SHP77 treated with DMSO at 0.1 percent for 48 hours (cell line): ENCODE measurements at regions not wholly inside any gene's neighbourhood (a gene's known extent, or its start where the extent isn't known, plus 50 kb on each side); places are given as distances from the start of the nearest gene placed in this dataset.

ENCODE experiments used
- DNase-seq: peaks from one replicate; lab custom pipeline; 2025; lab: John Stamatoyannopoulos, UW

DNA sequence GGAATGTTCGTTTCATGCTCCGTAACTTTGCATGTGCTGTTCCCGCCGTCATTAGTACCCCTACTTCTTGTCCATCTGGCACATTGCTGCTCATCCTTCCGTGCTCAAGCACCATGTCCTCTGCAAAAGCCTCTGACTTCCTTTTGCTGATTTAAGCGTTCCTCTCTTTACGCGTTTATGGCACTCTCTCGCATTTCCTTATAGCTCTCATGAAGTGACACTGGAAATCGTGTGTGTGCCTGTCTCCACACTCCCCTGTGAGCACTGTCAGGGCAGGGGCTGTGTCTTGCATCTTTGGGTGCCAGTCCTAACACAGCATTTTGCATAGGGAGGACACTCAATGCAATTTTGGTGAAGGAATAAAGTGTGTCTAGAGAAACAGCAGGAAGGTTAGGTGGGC, 210.6 kb upstream of the FAT1 start:
- DNase-seq = no peak

DNA sequence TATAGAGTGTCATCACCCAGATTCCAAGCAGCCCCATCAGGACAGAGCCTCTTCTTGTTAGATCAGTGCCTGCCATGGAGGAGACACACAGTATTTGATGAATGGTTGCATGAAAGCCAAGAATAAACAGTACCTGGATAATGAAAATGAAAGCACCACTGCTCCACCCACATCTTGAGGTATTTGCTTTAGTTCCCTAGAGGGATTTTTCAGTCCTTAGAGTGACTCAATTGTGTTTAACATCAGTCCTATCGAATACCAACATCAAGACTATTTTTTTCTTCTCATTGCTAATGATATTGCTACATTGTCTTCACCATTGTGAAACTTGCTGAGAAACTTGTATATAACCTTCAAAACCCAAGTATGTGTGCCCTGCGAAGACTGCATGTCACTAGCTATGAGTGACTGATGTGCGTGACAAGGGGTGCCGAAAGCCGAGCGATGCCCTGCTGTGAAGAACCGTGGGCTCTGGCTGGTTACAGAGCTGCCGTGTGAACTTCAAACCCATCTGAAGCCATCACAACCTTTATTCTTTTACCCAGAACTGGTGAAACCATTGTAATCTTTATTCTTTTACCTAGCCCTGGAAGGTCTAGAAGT, 211.3 kb upstream of the FAT1 start:
- DNase-seq = no peak

DNA sequence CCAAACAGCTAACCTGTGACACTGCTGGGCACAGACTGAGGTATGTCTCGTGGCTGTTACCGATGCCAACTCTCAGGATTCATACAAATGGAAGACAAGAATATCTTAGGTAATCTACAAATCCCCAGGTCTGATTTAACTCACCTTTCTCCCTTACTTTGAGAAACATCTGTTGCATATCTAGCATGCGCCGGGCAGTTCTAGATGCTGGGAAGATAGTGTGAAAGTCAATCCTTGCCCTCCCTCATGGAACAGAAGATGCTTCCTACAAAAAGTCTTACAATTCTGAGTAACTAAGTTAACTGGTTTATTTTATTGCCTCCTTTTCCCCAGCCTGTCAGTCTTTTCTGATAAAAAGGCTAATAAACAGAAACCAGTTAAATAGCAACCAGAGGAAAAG, 212.2 kb upstream of the FAT1 start:
- DNase-seq = no peak

DNA sequence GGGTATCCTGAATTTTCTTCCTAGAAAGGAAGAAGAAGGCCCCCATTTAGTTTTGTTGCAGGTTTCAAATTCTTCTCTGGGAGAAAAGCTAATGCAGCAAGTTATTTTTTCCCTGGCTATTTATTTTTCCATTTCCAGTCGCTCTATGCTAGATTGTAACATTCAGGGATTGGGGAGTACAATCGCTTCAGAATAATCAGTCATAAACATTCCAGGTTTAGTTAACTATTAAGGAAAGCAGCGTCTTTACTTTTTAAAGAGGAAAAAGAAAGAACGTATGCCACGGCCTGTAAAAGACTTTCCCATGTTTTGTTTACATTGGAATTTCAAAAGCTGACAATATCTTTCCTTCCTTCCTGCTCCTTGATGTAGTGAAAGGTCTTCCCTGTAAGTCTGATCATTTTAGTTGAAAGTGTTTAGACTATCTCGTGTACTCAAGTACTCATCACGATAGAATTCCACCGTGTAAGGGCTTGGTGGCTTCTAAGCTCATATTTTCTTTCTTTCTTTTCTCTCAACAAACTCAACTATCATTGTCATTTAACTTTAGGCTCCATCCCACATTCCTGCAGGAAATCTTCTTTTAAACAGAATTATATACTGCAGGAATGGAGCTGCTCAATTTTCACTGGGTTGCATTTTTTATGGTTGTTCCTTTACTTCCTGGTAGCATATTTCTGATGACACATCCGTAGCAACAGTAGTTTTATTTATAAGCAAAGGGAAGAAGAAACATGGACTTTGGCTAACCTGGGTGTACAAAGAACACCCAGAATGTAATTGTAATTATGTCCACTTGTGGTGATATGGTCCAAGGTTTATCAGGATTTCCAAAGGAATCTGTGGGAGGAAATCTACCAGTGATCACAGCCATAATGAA, 213.1 kb upstream of the FAT1 start:
- no peak for DNase-seq

DNA sequence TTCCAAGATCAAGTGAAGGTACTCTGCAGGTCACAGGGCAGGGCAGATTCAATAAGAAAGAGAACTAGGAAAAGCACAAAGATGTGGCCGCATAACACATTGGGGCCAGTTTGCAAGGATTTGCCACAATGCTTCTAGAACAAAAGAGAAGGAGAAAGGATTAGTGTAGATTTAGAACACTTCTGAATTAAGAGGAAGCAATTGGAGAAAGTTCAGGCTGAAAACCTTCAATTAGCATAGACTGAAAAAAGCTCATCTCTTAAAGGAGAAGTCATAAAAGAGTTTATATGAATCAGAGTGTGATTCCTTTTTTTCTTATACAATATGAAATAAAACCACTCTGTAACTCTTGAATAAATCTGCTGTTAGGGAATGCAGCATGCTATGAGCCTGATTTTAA, 215.6 kb upstream of the FAT1 start:
- DNase-seq = no peak

- DNase-seq = no peak
These were observed 216.1 kb upstream of the FAT1 start for GRCh38 chr4:186939766-186940165.

- DNase-seq = no peak
These were observed 216.8 kb upstream of the FAT1 start for GRCh38 chr4:186940476-186940875.

DNA sequence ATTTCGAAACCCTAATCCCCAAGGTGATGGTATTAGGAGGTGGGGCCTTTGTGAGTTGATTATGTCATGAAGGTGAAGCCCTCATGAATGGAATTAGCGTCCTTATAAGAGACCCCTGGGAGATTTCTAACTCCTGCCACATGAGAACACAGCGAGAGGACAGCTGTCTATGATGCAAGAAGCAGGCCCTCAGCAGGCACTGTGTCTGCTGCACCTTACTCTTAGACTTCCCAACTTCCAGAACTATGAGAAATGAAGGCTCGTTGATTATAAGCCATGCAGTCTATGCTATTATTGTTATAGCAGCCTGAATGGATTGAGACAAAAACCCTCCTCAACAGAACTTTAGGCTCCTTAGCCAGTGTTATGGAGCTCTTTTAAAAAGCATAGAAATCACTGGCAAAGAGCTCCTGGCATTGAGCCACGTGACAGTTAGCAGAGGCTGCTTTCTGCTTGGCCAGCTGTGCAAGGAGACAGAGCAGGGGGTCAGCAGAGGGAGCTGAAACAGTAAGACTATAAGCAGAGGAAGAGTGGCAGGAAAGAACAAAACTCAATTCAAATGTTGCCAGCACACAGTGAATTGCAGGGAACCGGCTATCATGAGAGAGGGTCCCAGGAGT, 219.2 kb upstream of the FAT1 start:
- peak; percentile 77 for DNase-seq

DNA sequence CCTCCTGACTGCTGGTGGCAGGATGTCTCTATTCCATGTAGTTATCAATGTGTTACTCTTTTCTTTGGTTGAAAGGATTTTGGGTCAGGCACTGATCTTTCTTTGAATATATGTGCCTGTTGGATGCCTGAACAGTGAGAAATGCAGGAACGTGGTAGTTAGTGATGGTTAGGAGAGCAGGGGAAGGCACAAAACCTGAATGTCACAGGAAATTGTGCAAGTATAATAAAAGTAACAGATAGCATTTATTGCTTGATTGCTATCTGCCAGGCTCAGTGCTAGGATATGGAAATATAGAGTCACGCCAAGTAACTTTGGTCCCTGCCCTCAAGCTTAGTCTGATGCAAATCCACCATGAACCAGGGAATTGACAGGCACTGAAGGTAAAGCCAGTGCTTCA, 219.8 kb upstream of the FAT1 start:
- DNase-seq = no peak

DNA sequence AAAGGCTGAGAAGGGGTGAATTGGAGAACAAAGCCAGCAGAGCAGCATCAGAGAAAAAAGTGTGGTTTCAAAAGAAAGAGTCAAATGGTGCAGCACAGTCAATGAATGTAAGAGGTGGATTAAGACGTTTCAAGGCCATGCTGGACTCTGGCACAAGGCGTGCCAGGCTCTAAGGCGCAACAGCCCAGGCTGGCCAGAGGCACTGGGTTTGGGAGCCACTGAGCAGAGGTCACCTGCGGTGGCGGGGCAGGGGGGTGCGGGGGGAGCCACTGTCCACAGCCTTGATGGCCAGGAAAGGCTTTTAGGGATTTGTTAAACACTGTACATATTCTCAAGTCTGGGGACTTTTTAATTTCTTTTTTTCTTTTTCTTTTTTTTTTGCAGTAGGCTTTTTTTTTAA, 222.5 kb upstream of the FAT1 start:
- DNase-seq = no peak

GRCh38 chr4:186946682-186947294, 223.1 kb upstream of the FAT1 start:
- peak; percentile 75 for DNase-seq

DNA sequence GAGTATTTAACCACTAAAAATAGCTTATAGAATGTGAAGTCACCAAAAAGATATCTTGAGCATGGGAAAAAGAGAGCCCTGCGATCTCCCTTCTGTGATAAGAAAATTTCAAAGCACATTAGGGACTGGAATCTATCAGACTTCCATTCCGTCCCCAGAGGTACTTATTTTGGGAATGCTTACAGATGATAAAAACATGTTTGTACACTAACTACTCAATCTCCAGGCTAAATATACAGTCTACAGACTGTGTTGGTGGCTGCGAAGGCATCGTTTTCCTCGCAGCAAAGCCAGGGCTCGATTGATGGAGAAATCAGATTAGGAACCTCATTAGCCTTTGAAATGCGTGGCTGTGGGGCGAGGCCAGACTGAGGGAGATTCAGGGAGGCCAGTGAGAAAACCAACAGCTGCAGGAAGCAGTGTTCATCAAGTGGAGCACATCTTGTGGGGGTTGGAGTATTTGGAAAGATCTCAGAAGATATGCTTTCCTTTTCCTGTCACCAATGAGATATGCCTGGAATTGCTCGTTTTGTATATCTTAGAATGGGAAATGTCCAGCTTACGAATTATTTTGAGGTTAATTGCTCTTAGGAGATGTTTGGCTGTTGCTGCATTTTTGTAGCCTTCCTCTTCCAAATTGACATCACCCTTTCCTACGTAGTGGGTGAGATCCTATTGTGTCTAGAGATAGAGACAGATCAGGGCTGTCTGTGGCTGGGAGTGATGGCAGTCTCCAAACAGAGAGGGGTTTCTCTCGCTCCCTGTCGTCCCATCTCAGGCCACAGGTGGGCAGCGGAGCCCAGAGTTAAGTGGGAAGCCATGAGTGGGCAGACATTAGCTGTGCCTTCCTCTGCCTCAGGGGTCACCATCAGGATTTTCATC, 224.9 kb upstream of the FAT1 start:
- peak; percentile 57 for DNase-seq

DNA sequence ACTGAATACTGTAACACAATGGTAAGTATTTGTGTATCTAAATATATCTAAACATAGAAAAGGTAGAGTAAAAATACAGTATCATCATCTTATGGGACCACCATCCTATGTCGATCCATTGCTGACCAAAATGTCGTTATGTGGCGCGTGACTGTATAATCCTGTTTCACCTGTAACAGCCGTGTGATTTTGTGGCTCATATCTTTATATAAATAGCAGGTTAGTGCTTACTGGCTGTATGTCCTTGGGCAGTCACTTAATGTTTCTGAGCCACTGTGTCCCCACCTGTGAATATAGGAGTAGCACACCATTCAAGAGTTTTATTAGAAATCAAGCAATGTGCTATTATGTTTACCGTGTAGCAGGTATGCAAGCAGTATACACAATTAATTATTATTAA, 226.2 kb upstream of the FAT1 start:
- no peak for DNase-seq

DNA sequence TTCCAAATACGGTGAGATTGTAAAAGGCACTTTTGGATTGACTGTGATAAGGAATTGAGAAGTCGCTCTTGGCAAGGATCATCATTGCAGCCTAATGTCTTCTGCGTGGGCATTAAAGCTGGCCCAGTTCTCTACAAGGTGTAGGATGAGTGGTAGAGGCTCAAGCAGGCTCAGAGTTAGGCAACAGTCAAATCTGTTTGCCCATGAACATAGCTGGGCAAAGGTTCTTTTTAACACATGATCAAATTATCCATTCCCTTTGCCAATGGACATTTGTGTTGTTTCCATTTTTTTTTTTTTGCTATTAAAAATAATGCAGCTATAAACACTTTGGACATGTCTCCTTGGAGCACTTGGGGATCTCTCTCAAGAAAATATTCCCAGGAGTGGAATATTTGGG, 229.1 kb upstream of the FAT1 start:
- no peak for DNase-seq

DNA sequence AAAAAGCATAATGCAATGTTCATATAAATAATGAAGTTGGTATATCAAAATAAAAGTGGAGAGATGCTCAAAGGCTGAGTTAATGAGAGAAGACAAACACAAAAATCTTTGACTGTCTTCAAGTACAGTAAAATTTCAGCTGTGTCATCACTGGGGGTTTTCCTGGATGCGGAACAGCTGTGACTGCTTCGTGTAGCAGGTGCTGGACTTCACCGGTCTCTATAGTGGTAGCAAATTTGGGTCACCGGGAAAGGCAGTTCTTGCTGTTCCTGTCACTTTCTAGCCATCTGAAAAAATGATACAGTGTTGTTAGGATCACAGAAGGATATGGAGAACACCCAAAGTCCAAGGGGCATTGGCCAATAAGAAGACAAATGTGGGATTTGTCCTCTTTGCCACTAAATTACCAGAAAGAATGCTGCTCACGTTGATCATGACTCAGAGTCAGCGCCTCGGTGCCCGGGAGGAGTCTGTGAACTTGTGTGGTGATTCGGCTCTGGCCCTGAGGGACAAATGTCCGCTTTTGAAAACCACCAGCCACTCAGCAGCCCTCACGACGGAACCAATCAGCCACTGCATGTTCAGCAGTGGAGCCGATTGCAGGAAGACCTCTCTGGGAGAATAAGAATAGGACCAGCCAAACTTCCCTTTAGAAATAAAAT, 230.1 kb upstream of the FAT1 start:
- peak; percentile 60 for DNase-seq

GRCh38 chr4:186954509-186954908, 230.9 kb upstream of the FAT1 start:
- DNase-seq = no peak

GRCh38 chr4:186954956-186955355, 231.3 kb upstream of the FAT1 start:
- no peak for DNase-seq

DNA sequence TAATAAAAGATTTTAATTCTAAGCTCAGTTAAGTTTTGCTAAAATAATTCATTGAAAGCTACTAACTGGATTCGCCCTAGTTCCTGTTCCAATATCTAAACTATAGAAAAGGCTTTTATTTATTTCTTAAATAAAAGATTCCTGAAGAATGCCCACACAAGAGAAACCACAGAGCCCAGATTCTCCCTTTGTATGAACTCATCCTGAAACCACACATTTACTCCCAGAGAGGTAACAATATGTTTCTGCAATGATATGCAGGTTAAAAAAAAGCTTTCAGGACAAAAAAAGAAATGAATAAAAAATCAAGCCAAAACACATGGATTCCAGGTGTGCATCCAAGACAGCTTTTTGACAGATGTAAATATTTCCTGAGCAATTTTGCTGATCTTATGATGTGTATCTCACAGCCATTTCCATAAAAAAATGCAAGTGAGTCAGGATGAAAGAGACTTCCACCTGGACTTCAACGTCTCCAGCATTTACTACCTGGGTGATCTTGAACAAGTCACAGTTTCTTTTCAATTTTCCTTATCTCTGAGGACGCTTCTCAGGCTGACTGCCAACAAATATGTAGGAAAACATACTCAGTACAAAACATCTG, 234.4 kb upstream of the FAT1 start:
- DNase-seq = no peak

DNA sequence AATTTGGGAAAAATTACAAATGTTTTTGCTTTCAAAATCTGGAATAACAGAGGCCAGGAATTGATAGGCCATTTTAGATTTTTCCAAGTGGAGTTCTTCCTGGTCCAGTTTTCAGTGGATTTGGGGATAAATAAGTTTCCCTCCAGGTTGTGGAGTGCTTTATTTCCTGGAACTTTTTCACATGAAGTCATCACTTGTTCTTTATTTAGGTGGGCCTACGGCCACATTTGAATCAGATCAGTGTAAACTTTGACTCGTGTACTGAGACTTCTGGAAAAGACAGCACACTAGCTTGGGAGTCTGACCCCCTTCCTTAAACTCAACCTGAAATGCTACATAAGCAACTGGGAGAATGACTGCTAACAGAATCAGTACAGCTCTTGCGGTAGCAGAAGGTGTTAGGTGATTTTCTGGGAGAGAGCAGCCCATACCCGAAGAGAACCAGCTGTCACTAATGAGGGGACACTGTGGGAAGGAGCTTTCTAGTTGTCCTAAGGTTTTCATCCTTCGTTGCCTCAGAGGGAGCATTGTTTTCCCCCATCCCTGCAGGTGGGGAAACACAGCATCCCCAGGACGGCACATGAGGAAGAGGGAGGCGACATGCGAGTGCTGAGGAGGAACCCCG, 235.2 kb upstream of the FAT1 start:
- no peak for DNase-seq

GRCh38 chr4:186979961-186980745, 256.5 kb upstream of the FAT1 start:
- DNase-seq = no peak
